T-cell (primary cell): ENCODE measurements at regions not wholly inside any gene's neighbourhood (a gene's known extent, or its start where the extent isn't known, plus 50 kb on each side); places are given as distances from the start of the nearest gene placed in this dataset.

Experiments
- ATAC-seq, 4 experiments: fragments of 200-7000 bp in 3 of 4; fragments of 150-1000 bp in 1 of 4; cut with Tn5 transposase; replicated peaks in 1 of 4; 1 replicate in 3 of 4; 2 replicates in 1 of 4; pipeline ENCODE4 v1.10.0; 2021; ENCODE audit warnings: moderate library complexity in 3 of 4, mild to moderate bottlenecking in 2 of 4, moderate number of reproducible peaks in 1 of 4
- CTCF ChIA-PET, 2 donors: fragments of 300-600 bp; sonication (Branson Sonifier 250); formaldehyde crosslinking; loops; one replicate each; lab custom pipeline; 2022; ENCODE audit warnings: antibody characterized with exemption in 2 of 2; lab: Charles Lee
- POLR2A ChIA-PET, 2 donors: fragments of 300-600 bp; sonication (Branson Sonifier 250); formaldehyde crosslinking; loops; one replicate each; lab custom pipeline; 2022; ENCODE audit warnings: antibody characterized with exemption in 2 of 2; lab: Charles Lee
- DNase-seq, 35 experiments: peaks; one replicate each; pipeline versions ENCODE4 v3.0.0 to v3.0.0-alpha.2; 2013 to 2023
- H3K27ac ChIP-seq: one replicate; pipeline ENCODE4 v1.5.1; 2013; ENCODE audit warnings: low read length
- H3K27me3 ChIP-seq, 2 experiments: replicated peaks in 1 of 2; 1 replicate in 1 of 2; 2 replicates in 1 of 2; pipeline versions ENCODE4 v1.6.1 to v1.7.0; 2013; ENCODE audit warnings: low read length in 1 of 2, mixed read lengths in 1 of 2; ENCODE audit not compliant: control insufficient read depth in 2 of 2, insufficient read depth in 2 of 2; ENCODE audit errors: extremely low read depth in 1 of 2
- H3K36me3 ChIP-seq, 2 donors: 1 replicate in 1 of 2; 2 replicates in 1 of 2; pipeline versions ENCODE4 v1.6.1 to v1.7.0; 2013; ENCODE audit warnings: low read length in 1 of 2; ENCODE audit not compliant: control insufficient read depth in 2 of 2, insufficient read depth in 1 of 2; ENCODE audit errors: extremely low read depth in 1 of 2
- H3K4me1 ChIP-seq, 2 experiments: 1 replicate in 1 of 2; 2 replicates in 1 of 2; pipeline versions ENCODE4 v1.6.1 to v1.7.0; 2013; ENCODE audit warnings: low read length in 2 of 2, mixed read lengths in 1 of 2; ENCODE audit not compliant: insufficient read depth in 2 of 2, control insufficient read depth in 1 of 2; ENCODE audit errors: extremely low read depth in 1 of 2
- H3K4me3 ChIP-seq, 2 donors: 1 replicate in 1 of 2; 2 replicates in 1 of 2; pipeline versions ENCODE4 v1.5.1 to v1.7.0; 2013; ENCODE audit warnings: mild to moderate bottlenecking in 2 of 2, low read length in 1 of 2, moderate library complexity in 1 of 2; ENCODE audit not compliant: control insufficient read depth in 1 of 2; ENCODE audit errors: extremely low read depth in 1 of 2
- H3K9me3 ChIP-seq: 2 replicates; pipeline ENCODE4 v1.7.0; 2013
- H3K27ac Mint-ChIP-seq, 2 donors: one replicate each; pipeline ENCODE4 v1.8.0; 2020 to 2021; ENCODE audit warnings: mild to moderate bottlenecking in 2 of 2, mixed read lengths in 2 of 2
- H3K27me3 Mint-ChIP-seq, 2 donors: one replicate each; pipeline ENCODE4 v1.8.0; 2021 to 2022; ENCODE audit warnings: mixed read lengths in 2 of 2
- H3K36me3 Mint-ChIP-seq: one replicate; pipeline ENCODE4 v1.8.0; 2021; ENCODE audit warnings: mixed read lengths
- H3K4me1 Mint-ChIP-seq, 3 donors: one replicate each; pipeline ENCODE4 v1.8.0; 2020 to 2022; ENCODE audit warnings: mixed read lengths in 3 of 3, mild to moderate bottlenecking in 1 of 3
- H3K4me3 Mint-ChIP-seq, 3 donors: one replicate each; pipeline ENCODE4 v1.8.0; 2020 to 2022; ENCODE audit warnings: mild to moderate bottlenecking in 3 of 3, mixed read lengths in 3 of 3, moderate library complexity in 3 of 3
- H3K9me3 Mint-ChIP-seq, 3 donors: one replicate each; pipeline ENCODE4 v1.8.0; 2020 to 2022; ENCODE audit warnings: mixed read lengths in 3 of 3
- WGBS: methylation state at CpG from one replicate; pipeline ENCODE4 v1.1.5; 2013; ENCODE audit warnings: missing lambda C conversion rate; ENCODE audit not compliant: insufficient coverage; 5-methylcytosine and 5-hydroxymethylcytosine counted together

GRCh38 chr6:148617530-148617929 is 129.3 kb upstream of the UST start:
- Histone ChIP-seq H3K4me3 (no peak overlapping the region), H3K36me3 (no peaks in the 10 kb centered on the region), H3K4me1 (no peaks in the 10 kb centered on the region), H3K27me3 (no peaks in the 10 kb centered on the region), H3K27ac (no peak overlapping the region), H3K9me3 (no peaks in the 10 kb centered on the region)
- ATAC-seq (no peak), DNase-seq (no peak)
- WGBS: 50% methylated on average over 1 of the region's 4 CpGs
- ChIA-PET POLR2A (no interaction called here), CTCF (no interaction called here)
- Mint-ChIP-seq H3K27ac (no peak overlapping the region), H3K27me3 (peaks cover 7 to 12% of the 10 kb centered on the region in 2 donors), H3K9me3 (no peaks in the 10 kb centered on the region), H3K36me3 (no peaks in the 10 kb centered on the region), H3K4me3 (no peak overlapping the region), H3K4me1 (peaks cover 0 to 6% (median 0%) of the 10 kb centered on the region in 3 donors)

- Histone ChIP-seq H3K9me3 (no peaks in the 10 kb centered on the region), H3K27me3 (peaks cover 0 to under 1% of the 10 kb centered on the region in 2 experiments), H3K4me3 (no peak overlapping the region), H3K27ac (no peak overlapping the region), H3K36me3 (no peaks in the 10 kb centered on the region), H3K4me1 (no peaks in the 10 kb centered on the region)
- no peak overlapping the region for H3K4me3 Mint-ChIP-seq
- peaks cover 12 to 16% of the 10 kb centered on the region in 2 donors for H3K27me3 Mint-ChIP-seq
- DNase-seq (no peak), ATAC-seq (no peak)
- no peaks in the 10 kb centered on the region for H3K36me3 Mint-ChIP-seq
- no CpG with 5 or more reads among the region's 1 CpG for WGBS
- H3K9me3 Mint-ChIP-seq: no peaks in the 10 kb centered on the region
- ChIA-PET CTCF (interaction anchor here in 1 of 2 donors (0.6 kb wide), 1 partner anchor 120 kb away, joined by 3 read pairs; no protein-coding TSS in a partner anchor), POLR2A (no interaction called here)
- H3K27ac Mint-ChIP-seq: no peak overlapping the region
- H3K4me1 Mint-ChIP-seq: peaks cover 0 to 6% (median 0%) of the 10 kb centered on the region in 3 donors
Measured at GRCh38 chr6:148619891-148620290, 126.9 kb upstream of the UST start.

GRCh38 chr6:148620579-148621298 is 126.1 kb upstream of the UST start:
- Histone ChIP-seq H3K4me1 (no peaks in the 10 kb centered on the region), H3K9me3 (no peaks in the 10 kb centered on the region), H3K36me3 (no peaks in the 10 kb centered on the region), H3K4me3 (no peak overlapping the region), H3K27me3 (peaks cover 0 to 3% of the 10 kb centered on the region in 2 experiments), H3K27ac (no peak overlapping the region)
- ATAC-seq: no peak
- Mint-ChIP-seq H3K9me3 (no peaks in the 10 kb centered on the region), H3K4me1 (peaks cover 0 to 6% (median 0%) of the 10 kb centered on the region in 3 donors), H3K4me3 (no peak overlapping the region), H3K27me3 (peaks cover 12 to 16% of the 10 kb centered on the region in 2 donors), H3K36me3 (no peaks in the 10 kb centered on the region), H3K27ac (no peak overlapping the region)
- DNase-seq: no peak
- 71% methylated on average over 3 of the region's 5 CpGs for WGBS
- ChIA-PET CTCF (no interaction called here), POLR2A (no interaction called here)

- no peaks in the 10 kb centered on the region for H3K9me3 ChIP-seq
- no peak overlapping the region for H3K27ac ChIP-seq
- H3K9me3 Mint-ChIP-seq: no peaks in the 10 kb centered on the region
- no peak for DNase-seq
- H3K4me3 ChIP-seq: no peak overlapping the region
- peaks cover 0 to 4% (median 0%) of the 10 kb centered on the region in 3 donors for H3K4me1 Mint-ChIP-seq
- H3K36me3 Mint-ChIP-seq: no peaks in the 10 kb centered on the region
- no peak overlapping the region for H3K27ac Mint-ChIP-seq
- H3K4me3 Mint-ChIP-seq: no peak overlapping the region
- WGBS: no CpG with 5 or more reads among the region's 2 CpGs
- no peaks in the 10 kb centered on the region for H3K4me1 ChIP-seq
- H3K36me3 ChIP-seq: no peaks in the 10 kb centered on the region
- ChIA-PET POLR2A (no interaction called here), CTCF (no interaction called here)
- peaks cover 0 to 3% of the 10 kb centered on the region in 2 experiments for H3K27me3 ChIP-seq
- no peak for ATAC-seq
- H3K27me3 Mint-ChIP-seq: peaks cover 4 to 15% of the 10 kb centered on the region in 2 donors
Measured at GRCh38 chr6:148625609-148626008, 121.2 kb upstream of the UST start.

- Mint-ChIP-seq H3K4me1 (peaks cover 0 to 4% (median 0%) of the 10 kb centered on the region in 3 donors), H3K27me3 (peaks cover 0 to 11% of the 10 kb centered on the region in 2 donors), H3K4me3 (no peak overlapping the region), H3K9me3 (no peaks in the 10 kb centered on the region), H3K36me3 (no peaks in the 10 kb centered on the region), H3K27ac (no peak overlapping the region)
- Histone ChIP-seq H3K4me3 (no peak overlapping the region), H3K4me1 (no peaks in the 10 kb centered on the region), H3K27ac (no peak overlapping the region), H3K36me3 (no peaks in the 10 kb centered on the region), H3K9me3 (no peaks in the 10 kb centered on the region), H3K27me3 (peaks cover 0 to 3% of the 10 kb centered on the region in 2 experiments)
- DNase-seq (no peak), ATAC-seq (no peak)
- ChIA-PET POLR2A (no interaction called here), CTCF (no interaction called here)
Measured at GRCh38 chr6:148628251-148628650, 118.6 kb upstream of the UST start.

- Mint-ChIP-seq H3K4me1 (peaks cover 0 to 4% (median 0%) of the 10 kb centered on the region in 3 donors), H3K36me3 (no peaks in the 10 kb centered on the region), H3K27ac (no peak overlapping the region), H3K4me3 (no peak overlapping the region), H3K27me3 (peaks cover 0 to 7% of the 10 kb centered on the region in 2 donors), H3K9me3 (no peaks in the 10 kb centered on the region)
- no peaks in the 10 kb centered on the region for H3K36me3 ChIP-seq
- ChIA-PET POLR2A (no interaction called here), CTCF (no interaction called here)
- DNase-seq: no peak
- H3K27ac ChIP-seq: no peak overlapping the region
- no peak overlapping the region for H3K4me3 ChIP-seq
- ATAC-seq: no peak
- whole genome bisulfite sequencing: no CpG with 5 or more reads among the region's 1 CpG
- H3K27me3 ChIP-seq: peaks cover 0 to 3% of the 10 kb centered on the region in 2 experiments
- H3K4me1 ChIP-seq: no peaks in the 10 kb centered on the region
- no peaks in the 10 kb centered on the region for H3K9me3 ChIP-seq
Measured at GRCh38 chr6:148629181-148629580, 117.6 kb upstream of the UST start.
